ENCODE measurements at regions not wholly inside any gene's neighbourhood (a gene's known extent, or its start where the extent isn't known, plus 50 kb on each side); places are given as distances from the start of the nearest gene placed in this dataset.

DNA sequence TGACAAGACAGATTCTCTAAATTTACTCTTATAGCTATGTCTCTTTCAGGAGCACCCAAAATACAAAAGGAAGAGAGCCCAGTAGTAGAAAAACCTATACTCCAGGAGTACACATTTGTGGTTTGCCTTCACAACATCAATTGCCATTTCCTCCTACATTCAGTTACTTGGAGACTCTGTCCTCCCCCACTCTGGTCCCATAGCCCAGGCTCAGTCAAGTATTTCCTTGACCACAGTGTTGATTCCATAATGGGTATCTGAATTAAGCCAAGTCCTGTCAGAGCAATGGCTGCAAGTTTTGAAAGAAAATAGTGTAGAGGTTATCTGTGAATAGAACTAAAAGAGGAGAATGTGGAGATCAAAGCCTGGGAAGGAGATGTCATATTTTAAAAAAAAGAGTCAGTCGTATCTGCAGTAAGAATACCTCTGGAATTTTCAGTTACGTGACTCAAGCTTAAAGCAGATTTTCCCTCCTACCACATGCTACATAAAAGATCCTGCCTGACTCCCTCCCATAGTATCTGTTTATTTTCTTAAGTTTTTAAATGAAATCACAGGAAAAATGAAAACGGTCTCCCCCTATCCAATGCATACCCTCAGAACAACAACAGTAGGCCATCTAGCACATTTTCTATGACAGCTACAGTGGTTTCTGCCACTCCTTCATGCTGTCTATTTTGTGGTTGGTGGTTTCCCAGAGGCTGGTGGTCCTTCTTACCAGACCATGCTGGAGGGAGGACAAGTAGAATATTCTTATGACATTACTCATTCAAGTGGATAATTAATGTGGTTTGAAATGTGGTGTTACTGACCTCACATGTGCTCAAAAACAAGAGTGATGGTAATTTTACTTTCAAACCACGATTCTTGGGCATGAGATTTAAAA lies 249.7 kb upstream of the TMEM161B start:
- 76 to 82% (median 78%) methylated on average over 4 of the region's 4 CpGs for WGBS, 4 donors
- no peak overlapping the region for H3K27ac ChIP-seq
- H3K36me3 ChIP-seq, result no peaks in the 10 kb centered on the region

DNA sequence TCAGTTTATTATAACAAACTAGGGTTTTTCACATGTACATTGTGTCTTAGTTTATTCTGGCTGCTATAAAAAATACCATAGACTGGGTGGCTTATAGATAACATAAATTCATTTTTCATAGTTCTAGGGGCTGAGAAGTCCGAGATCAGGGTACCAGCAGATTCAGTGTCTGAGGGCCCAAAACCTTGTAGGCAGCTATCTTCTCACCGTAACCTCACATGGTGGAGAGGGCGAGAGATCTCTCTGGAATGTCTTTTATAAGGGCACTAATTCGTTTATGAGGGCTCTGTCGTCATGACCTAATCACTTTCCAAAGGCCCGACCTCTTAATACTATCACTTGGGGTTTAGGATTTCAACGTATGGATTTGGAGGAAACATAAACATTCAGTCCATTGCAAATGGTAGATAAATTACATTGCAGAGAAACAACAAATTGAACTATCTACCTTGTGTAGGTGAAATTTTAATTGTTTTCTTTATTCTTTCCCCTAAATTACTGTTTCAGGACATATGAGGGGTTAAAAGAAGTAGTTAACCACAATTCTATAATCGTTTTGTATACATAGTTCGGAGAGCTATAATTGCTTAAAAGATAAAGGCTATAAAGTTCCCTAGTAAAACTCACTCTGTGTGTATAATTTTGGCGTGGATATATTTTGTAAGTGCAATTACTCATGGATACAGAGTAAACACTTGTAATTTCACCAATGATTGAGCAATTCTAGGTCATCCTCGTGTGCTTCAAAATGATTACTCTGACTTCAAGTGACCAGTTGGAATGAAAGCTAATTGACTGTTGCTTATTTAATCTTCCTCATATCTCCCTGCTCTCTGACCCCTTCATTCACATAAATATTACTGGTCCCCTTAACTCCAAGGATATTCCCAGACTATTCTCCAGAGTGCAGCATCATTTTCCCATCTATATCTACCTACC lies 247.5 kb upstream of the TMEM161B start:
- no peak for TF ChIP-seq CTCF (IDR thresholded peaks at IDR 0.05)
- no peak for TF ChIP-seq POLR2A (IDR thresholded peaks at IDR 0.05)
- intact Hi-C loops (cut with DNase I), result no loop called here
- no peak overlapping the region for H3K27ac ChIP-seq
- H3K4me1 ChIP-seq, result no peaks in the 10 kb centered on the region
- no peak for ATAC-seq
- no peaks in the 10 kb centered on the region for H3K9me3 ChIP-seq
- DNase-seq, result no peak
- H3K4me3 ChIP-seq, result no peak overlapping the region
- H3K27me3 ChIP-seq, result no peaks in the 10 kb centered on the region
- H3K36me3 ChIP-seq, result no peaks in the 10 kb centered on the region
- WGBS, 4 donors, result 66 to 71% (median 70%) methylated on average over 11 of the region's 11 CpGs

More for the DNA sequence above, 249.7 kb upstream of the TMEM161B start:
- Histone ChIP-seq H3K4me1 (no peaks in the 10 kb centered on the region), H3K9me3 (no peaks in the 10 kb centered on the region), H3K4me3 (no peak overlapping the region), H3K27me3 (no peaks in the 10 kb centered on the region)
- intact Hi-C loops (cut with DNase I), result no loop called here
- TF ChIP-seq CTCF (IDR thresholded peaks at IDR 0.05) (no peak), POLR2A (IDR thresholded peaks at IDR 0.05) (no peak)
- ATAC-seq (no peak), DNase-seq (no peak)

GRCh38 chr5:88515068-88515467 lies 246.4 kb upstream of the TMEM161B start:
- DNase-seq (no peak), ATAC-seq (no peak)
- no peaks in the 10 kb centered on the region for H3K9me3 ChIP-seq
- H3K4me1 ChIP-seq, result no peaks in the 10 kb centered on the region
- H3K27me3 ChIP-seq, result no peaks in the 10 kb centered on the region
- TF ChIP-seq CTCF (IDR thresholded peaks at IDR 0.05), result no peak
- TF ChIP-seq POLR2A (IDR thresholded peaks at IDR 0.05), result no peak
- no peak overlapping the region for H3K27ac ChIP-seq
- intact Hi-C loops (cut with DNase I), result no loop called here
- H3K36me3 ChIP-seq, result no peaks in the 10 kb centered on the region
- WGBS, 4 donors, result 88 to 100% (median 97%) methylated on average over 1 of the region's 1 CpG
- H3K4me3 ChIP-seq, result no peak overlapping the region

DNA sequence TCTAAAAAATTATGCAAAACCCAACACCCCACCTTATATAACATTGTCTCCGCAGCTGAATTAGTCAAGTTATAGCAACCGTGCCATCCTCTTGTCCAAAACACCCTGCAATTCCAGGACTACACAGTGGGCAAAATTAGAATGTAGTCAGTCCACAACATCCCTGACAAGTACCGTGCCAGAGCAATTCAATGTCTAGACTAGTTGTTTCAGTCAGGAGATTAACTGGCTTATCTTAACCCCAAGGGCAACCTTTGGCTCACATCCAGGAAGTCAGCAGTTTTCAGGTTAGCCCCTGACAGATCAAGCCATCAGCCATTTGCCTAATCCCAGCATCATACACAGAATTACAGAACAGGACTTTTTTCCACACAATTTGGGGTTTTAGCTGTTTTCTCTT lies 240.8 kb upstream of the TMEM161B start:
- TF ChIP-seq POLR2A (IDR thresholded peaks at IDR 0.05) (no peak), CTCF (IDR thresholded peaks at IDR 0.05) (no peak)
- intact Hi-C loops (cut with DNase I), result loop anchor here in 1 of 10 donors (10.0 kb wide), 1 partner anchor 135 kb away; no protein-coding TSS in a partner anchor
- no peak for DNase-seq
- WGBS, 4 donors, result 44 to 62% (median 56%) methylated on average over 3 of the region's 3 CpGs
- Histone ChIP-seq H3K9me3 (no peaks in the 10 kb centered on the region), H3K27me3 (peaks cover 0 to 3% (median 0%) of the 10 kb centered on the region in 9 donors), H3K27ac (no peak overlapping the region), H3K4me3 (no peak overlapping the region), H3K36me3 (no peaks in the 10 kb centered on the region), H3K4me1 (no peaks in the 10 kb centered on the region)
- no peak for ATAC-seq
